AG04449 (cell line): ENCODE measurements at regions not wholly inside any gene's neighbourhood (a gene's known extent, or its start where the extent isn't known, plus 50 kb on each side); places are given as distances from the start of the nearest gene placed in this dataset.

Experiments used
- CTCF ChIA-PET: fragments of 350-600 bp; formaldehyde crosslinking; extraction: SDS; loops from one replicate; lab custom pipeline; 2021; ENCODE audit warnings: antibody characterized with exemption; lab: Yijun Ruan, JAX
- POLR2A ChIA-PET: fragments of 400-600, 350-600 bp; formaldehyde crosslinking; extraction: SDS; loops from one replicate; lab custom pipeline; 2020; ENCODE audit warnings: antibody characterized with exemption, inconsistent platforms; lab: Yijun Ruan, JAX
- DNase-seq: peaks from one replicate; pipeline ENCODE4 v3.0.0-alpha.2; 2010; ENCODE audit warnings: low read depth, low spot score
- H3K4me3 ChIP-seq: 2 replicates; pipeline ENCODE4 v1.5.1; 2011; ENCODE audit warnings: low read depth, mild to moderate bottlenecking, control low read depth, low read length
- CTCF ChIP-seq: IDR thresholded peaks from one replicate; pipeline ENCODE4 v1.5.1; 2011; ENCODE audit warnings: mild to moderate bottlenecking, moderate library complexity, low read length, control low read depth, inconsistent platforms; ENCODE audit not compliant: insufficient read depth; ENCODE audit errors: missing control alignments

GRCh38 chr9:23492126-23493002 is 333.7 kb downstream of the ELAVL2 start:
- POLR2A ChIA-PET, result no interaction called here
- CTCF ChIA-PET, result no interaction called here

GRCh38 chr9:23493219-23493618 is 332.8 kb downstream of the ELAVL2 start:
- DNase-seq, result no peak
- no peak overlapping the region for H3K4me3 ChIP-seq
- no peak for TF ChIP-seq CTCF
- CTCF ChIA-PET, result no interaction called here
- POLR2A ChIA-PET, result no interaction called here

More at GRCh38 chr9:23492126-23493002, 333.7 kb downstream of the ELAVL2 start:
- H3K4me3 ChIP-seq, result no peak overlapping the region
- TF ChIP-seq CTCF, result peak; percentile 22
- DNase-seq, result no peak

DNA sequence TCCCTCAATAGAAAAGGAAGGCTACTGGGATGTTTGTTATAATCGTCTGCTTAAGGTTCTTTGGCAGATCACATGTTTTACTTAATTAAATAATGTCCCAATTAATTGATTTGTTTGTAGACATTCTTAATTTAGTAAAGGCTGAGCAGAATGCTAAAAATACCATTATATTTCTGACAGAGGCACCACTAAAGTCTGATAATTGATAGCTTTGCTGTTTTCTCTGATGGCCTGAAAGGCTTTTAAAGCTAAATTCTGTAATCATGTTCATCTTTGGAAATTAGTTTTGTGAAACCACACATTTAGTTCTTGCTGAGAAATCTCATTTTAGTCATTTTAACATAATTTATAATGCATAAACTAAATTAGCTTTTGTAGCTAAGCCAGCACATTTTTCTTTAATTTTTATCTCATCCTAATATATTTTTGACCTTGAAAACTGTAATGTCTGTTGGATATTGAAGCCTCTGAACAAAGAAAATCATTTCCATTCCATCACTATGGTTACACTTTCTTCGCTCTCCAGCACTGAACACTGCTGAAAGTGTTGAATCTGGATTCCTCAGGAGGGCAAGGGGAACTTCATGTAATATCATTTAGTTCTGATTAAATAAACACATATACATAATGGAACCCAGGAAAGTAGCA is 329.4 kb downstream of the ELAVL2 start:
- no peak overlapping the region for H3K4me3 ChIP-seq
- CTCF ChIA-PET, result no interaction called here
- DNase-seq, result no peak
- no peak for TF ChIP-seq CTCF
- POLR2A ChIA-PET, result no interaction called here

DNA sequence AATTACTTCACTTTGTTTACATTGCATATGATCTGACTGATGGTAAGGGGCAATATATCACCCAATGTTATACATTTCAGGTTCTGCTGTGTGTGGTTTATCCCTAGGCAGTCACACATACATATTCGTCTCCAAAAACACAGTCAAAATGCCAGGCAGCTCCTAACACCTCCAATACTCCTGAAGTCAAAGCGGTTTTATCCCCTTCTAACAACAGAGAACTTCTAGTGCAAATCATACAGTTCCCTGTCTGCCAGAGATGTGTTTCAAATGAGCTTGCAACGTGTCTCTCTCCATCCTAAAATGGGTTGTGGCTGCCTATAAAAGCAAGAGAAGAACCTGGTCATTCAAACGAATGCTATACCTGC is 328.9 kb downstream of the ELAVL2 start:
- POLR2A ChIA-PET, result no interaction called here
- CTCF ChIA-PET, result no interaction called here
- no peak overlapping the region for H3K4me3 ChIP-seq
- no peak for DNase-seq
- TF ChIP-seq CTCF, result no peak

GRCh38 chr9:23502004-23502403 is 324.0 kb downstream of the ELAVL2 start:
- no peak for DNase-seq
- no peak for TF ChIP-seq CTCF
- ChIA-PET POLR2A (no interaction called here), CTCF (no interaction called here)
- no peak overlapping the region for H3K4me3 ChIP-seq

GRCh38 chr9:23522952-23523351 is 303.1 kb downstream of the ELAVL2 start:
- CTCF ChIA-PET, result no interaction called here

More at GRCh38 chr9:23522952-23523351, 303.1 kb downstream of the ELAVL2 start:
- H3K4me3 ChIP-seq, result no peak overlapping the region
- POLR2A ChIA-PET, result no interaction called here
- TF ChIP-seq CTCF, result no peak
- DNase-seq, result no peak
